ENCODE measurements at regions not wholly inside any gene's neighbourhood (a gene's known extent, or its start where the extent isn't known, plus 50 kb on each side); places are given as distances from the start of the nearest gene placed in this dataset.

DNA sequence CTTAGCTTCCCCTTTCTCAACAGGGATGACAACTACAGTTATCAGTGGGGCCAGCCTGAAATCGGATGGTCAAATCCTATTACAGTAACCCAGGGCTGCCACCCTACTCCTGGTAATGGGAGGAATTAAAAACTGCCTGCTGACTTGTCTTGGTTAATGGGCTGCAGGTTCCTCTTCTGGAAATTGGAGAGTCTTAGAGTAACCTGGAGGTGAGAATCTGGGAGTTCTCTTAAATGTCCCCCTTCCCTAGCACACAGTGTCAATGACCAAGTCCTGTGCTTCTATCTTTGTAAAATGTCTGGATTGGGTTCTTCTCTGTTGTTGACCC lies 113.1 kb downstream of the DDX1 start:
- TF ChIP-seq TAF1 (IDR thresholded peaks at IDR 0.05; ENCODE audit: borderline replicate concordance, low read depth, low read length), result no peak
- no peak for TF ChIP-seq POLR2AphosphoS5 (IDR thresholded peaks at IDR 0.05; ENCODE audit: low read depth, low read length)
- TF ChIP-seq POLR2A (IDR thresholded peaks at IDR 0.05; ENCODE audit: low read depth, low read length), result no peak

Data from GM12892 (cell line).